ENCODE measurements at regions not wholly inside any gene's neighbourhood (a gene's known extent, or its start where the extent isn't known, plus 50 kb on each side); places are given as distances from the start of the nearest gene placed in this dataset.

GRCh38 chr2:147711031-147711430 is 133.8 kb upstream of the ACVR2A start:
- intact Hi-C loops (cut with DNase I, micrococcal nuclease) = no loop called here
- no peak for TF ChIP-seq CTCF (IDR thresholded peaks at IDR 0.05)
- DNase-seq (no peak), ATAC-seq (no peak)
- Histone ChIP-seq H3K9me3 (no peaks in the 10 kb centered on the region), H3K36me3 (ENCODE audit: low read depth) (no peaks in the 10 kb centered on the region), H3K4me1 (ENCODE audit: low read depth) (no peaks in the 10 kb centered on the region), H3K4me3 (no peak overlapping the region)

DNA sequence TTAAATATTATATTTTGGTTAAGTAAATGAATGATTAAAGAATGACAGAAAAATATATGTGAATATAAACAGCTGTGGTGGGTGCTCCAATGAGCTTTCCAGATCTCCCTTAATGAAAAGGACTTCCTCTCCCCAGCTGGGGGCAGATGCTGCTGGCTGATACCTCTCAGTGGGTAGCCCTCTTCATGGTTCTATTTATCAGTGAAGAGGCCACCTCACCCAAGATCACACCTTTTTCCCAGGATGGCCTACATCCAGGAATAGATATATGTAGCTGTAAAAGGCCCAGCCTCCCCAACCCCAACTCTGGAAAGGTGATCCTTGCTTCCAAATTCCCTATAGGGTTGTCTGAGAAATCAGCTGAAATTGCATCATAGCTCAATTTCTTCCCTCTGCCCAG is 135.2 kb upstream of the ACVR2A start:
- H3K4me3 ChIP-seq = no peak overlapping the region
- H3K36me3 ChIP-seq (ENCODE audit: low read depth) = no peaks in the 10 kb centered on the region
- intact Hi-C loops (cut with DNase I, micrococcal nuclease) = no loop called here
- H3K4me1 ChIP-seq (ENCODE audit: low read depth) = no peaks in the 10 kb centered on the region
- no peaks in the 10 kb centered on the region for H3K9me3 ChIP-seq
- ATAC-seq (no peak), DNase-seq (no peak)
- no peak for TF ChIP-seq CTCF (IDR thresholded peaks at IDR 0.05)

DNA sequence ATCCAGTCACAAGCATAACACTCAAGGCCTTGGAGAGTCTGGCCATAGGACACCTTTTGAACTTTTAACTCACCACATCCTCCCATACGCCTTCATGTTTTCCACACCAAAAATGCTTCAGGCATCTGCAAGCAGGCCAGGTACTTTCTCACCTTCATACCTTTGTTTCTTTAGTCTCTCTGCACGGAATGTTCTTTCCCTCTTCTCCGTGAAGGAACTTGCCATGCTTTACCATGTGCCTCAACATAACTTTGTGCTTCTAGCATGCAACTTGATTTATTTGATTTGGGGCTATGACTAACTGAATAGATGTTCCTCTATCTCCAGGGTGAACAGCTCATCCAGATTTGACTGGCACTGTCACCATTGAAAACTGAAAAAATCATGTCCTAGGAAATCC is 141.7 kb upstream of the ACVR2A start:
- no peaks in the 10 kb centered on the region for H3K9me3 ChIP-seq
- H3K4me3 ChIP-seq = no peak overlapping the region
- H3K4me1 ChIP-seq (ENCODE audit: low read depth) = no peaks in the 10 kb centered on the region
- no peak for TF ChIP-seq CTCF (IDR thresholded peaks at IDR 0.05)
- intact Hi-C loops (cut with DNase I, micrococcal nuclease) = no loop called here
- ATAC-seq = no peak
- H3K36me3 ChIP-seq (ENCODE audit: low read depth) = no peaks in the 10 kb centered on the region
- no peak for DNase-seq

- TF ChIP-seq CTCF (IDR thresholded peaks at IDR 0.05) = no peak
- no peak overlapping the region for H3K4me3 ChIP-seq
- no peaks in the 10 kb centered on the region for H3K9me3 ChIP-seq
- intact Hi-C loops (cut with DNase I, micrococcal nuclease) = no loop called here
- no peaks in the 10 kb centered on the region for H3K36me3 ChIP-seq (ENCODE audit: low read depth)
- no peak for ATAC-seq
- no peak for DNase-seq
- H3K4me1 ChIP-seq (ENCODE audit: low read depth) = peaks cover 5% of the 10 kb centered on the region
These were observed 146.7 kb upstream of the ACVR2A start for GRCh38 chr2:147698166-147698565.

GRCh38 chr2:147696426-147696825 is 148.4 kb upstream of the ACVR2A start:
- TF ChIP-seq CTCF (IDR thresholded peaks at IDR 0.05) = no peak
- Histone ChIP-seq H3K4me1 (ENCODE audit: low read depth) (peaks cover 5% of the 10 kb centered on the region), H3K9me3 (no peaks in the 10 kb centered on the region), H3K4me3 (no peak overlapping the region), H3K36me3 (ENCODE audit: low read depth) (no peaks in the 10 kb centered on the region)
- intact Hi-C loops (cut with DNase I, micrococcal nuclease) = no loop called here
- DNase-seq = peak in 1 of 3 donors; percentile 10
- peak; percentile 88 for ATAC-seq

DNA sequence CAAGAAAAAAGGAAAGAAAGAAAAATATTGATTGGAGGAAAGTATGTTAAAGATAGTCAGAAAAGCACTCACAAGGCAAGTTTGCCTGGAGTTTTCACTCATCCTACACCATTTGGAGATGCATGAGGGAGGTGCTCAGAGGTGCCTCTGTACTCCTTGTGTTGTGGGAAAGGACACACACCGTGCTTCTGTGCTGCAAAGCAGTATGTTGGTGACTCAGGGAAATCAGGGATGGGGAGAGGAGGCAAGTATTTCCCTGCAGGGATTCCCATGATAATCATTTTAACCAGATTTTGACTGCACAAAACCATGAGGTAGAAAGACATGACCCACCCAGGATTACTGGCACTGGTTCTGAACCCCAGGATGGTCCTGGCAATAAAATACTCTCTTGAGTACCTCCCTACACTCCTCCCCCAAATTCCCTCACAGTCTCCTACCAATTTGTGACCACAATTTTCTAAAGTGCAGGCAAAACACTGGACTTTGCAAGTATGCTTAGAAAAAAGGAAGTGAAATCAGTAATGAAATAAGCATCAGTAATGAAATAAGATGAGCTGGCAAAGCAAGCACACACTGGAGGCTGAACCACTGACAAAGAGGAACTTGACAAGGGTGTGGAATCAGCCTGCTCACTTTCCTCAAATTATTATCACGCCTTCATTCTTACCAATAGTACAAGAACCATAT is 155.5 kb upstream of the ACVR2A start:
- intact Hi-C loops (cut with DNase I, micrococcal nuclease) = no loop called here
- ATAC-seq = peak; percentile 44
- Histone ChIP-seq H3K4me3 (no peak overlapping the region), H3K36me3 (ENCODE audit: low read depth) (no peaks in the 10 kb centered on the region), H3K9me3 (no peaks in the 10 kb centered on the region), H3K4me1 (ENCODE audit: low read depth) (no peaks in the 10 kb centered on the region)
- DNase-seq = peak in 1 of 3 donors; percentile 8
- TF ChIP-seq CTCF (IDR thresholded peaks at IDR 0.05) = no peak

Measured in mucosa of descending colon (tissue), 3 donors.